H9 (cell line): ENCODE measurements at regions not wholly inside any gene's neighbourhood (a gene's known extent, or its start where the extent isn't known, plus 50 kb on each side); places are given as distances from the start of the nearest gene placed in this dataset.

Source experiments
- DNase-seq: peaks from one replicate; pipeline ENCODE4 v3.0.0-alpha.2; 2017
- H2AFZ ChIP-seq: one replicate; pipeline ENCODE4 v1.6.1; 2013; ENCODE audit warnings: mild to moderate bottlenecking, low read length, control low read depth, moderate library complexity
- H2AK5ac ChIP-seq: 2 replicates; pipeline ENCODE4 v1.6.1; 2013; ENCODE audit warnings: low read length, control low read depth, mixed read lengths; ENCODE audit not compliant: insufficient read length
- H2BK120ac ChIP-seq: one replicate; pipeline ENCODE4 v1.6.1; 2013; ENCODE audit warnings: low read depth, mild to moderate bottlenecking, low read length, control low read depth, inconsistent platforms; ENCODE audit not compliant: poor library complexity, severe bottlenecking
- H2BK12ac ChIP-seq: 2 replicates; pipeline ENCODE4 v1.6.1; 2013; ENCODE audit warnings: low read length, control low read depth, mixed read lengths, low read depth; ENCODE audit not compliant: insufficient read length
- H2BK15ac ChIP-seq: 2 replicates; pipeline ENCODE4 v1.6.1; 2013; ENCODE audit warnings: low read depth, low read length, control low read depth
- H2BK20ac ChIP-seq: one replicate; pipeline ENCODE4 v1.6.1; 2013; ENCODE audit warnings: low read depth, mild to moderate bottlenecking, low read length, control low read depth, inconsistent platforms; ENCODE audit not compliant: poor library complexity, severe bottlenecking
- H2BK5ac ChIP-seq: 2 replicates; pipeline ENCODE4 v1.6.1; 2013; ENCODE audit warnings: low read length, control low read depth, mixed read lengths; ENCODE audit not compliant: insufficient read length
- H3K14ac ChIP-seq: 2 replicates; pipeline ENCODE4 v1.6.1; 2013; ENCODE audit warnings: low read length, control low read depth; ENCODE audit not compliant: insufficient read depth
- H3K18ac ChIP-seq: 2 replicates; pipeline ENCODE4 v1.6.1; 2013; ENCODE audit warnings: low read depth, mild to moderate bottlenecking, mixed read lengths, low read length, control low read depth; ENCODE audit not compliant: insufficient read length
- H3K23ac ChIP-seq: 2 replicates; pipeline ENCODE4 v1.6.1; 2013; ENCODE audit warnings: low read length, control low read depth, mixed read lengths, low read depth; ENCODE audit not compliant: insufficient read length
- H3K23me2 ChIP-seq: 2 replicates; pipeline ENCODE4 v1.6.1; 2013; ENCODE audit warnings: low read depth, mild to moderate bottlenecking, mixed read lengths, low read length, control low read depth; ENCODE audit not compliant: insufficient read length, poor library complexity, severe bottlenecking
- H3K27ac ChIP-seq: 2 replicates; pipeline ENCODE4 v1.5.1; 2013; ENCODE audit warnings: low read length, control low read depth, mixed read lengths, low read depth; ENCODE audit not compliant: insufficient read length
- H3K27me3 ChIP-seq: 2 replicates; pipeline ENCODE4 v1.6.1; 2013; ENCODE audit warnings: low read length, control low read depth, inconsistent platforms; ENCODE audit not compliant: insufficient read depth
- H3K4ac ChIP-seq: 2 replicates; pipeline ENCODE4 v1.6.1; 2013; ENCODE audit warnings: low read depth, mild to moderate bottlenecking, control low read depth, inconsistent platforms, low read length, moderate library complexity
- H3K4me1 ChIP-seq: 2 replicates; pipeline ENCODE4 v1.6.1; 2013; ENCODE audit warnings: low read length, control low read depth, inconsistent platforms; ENCODE audit not compliant: insufficient read depth
- H3K4me2 ChIP-seq: 2 replicates; pipeline ENCODE4 v1.6.1; 2013; ENCODE audit warnings: low read length, control low read depth, mixed read lengths; ENCODE audit not compliant: insufficient read length, insufficient read depth
- H3K56ac ChIP-seq: 2 replicates; pipeline ENCODE4 v1.6.1; 2013; ENCODE audit warnings: low read depth, mild to moderate bottlenecking, mixed read lengths, low read length, control low read depth; ENCODE audit not compliant: insufficient read length
- H3K79me1 ChIP-seq: 2 replicates; pipeline ENCODE4 v1.6.1; 2013; ENCODE audit warnings: low read depth, mild to moderate bottlenecking, moderate library complexity, low read length, control low read depth, inconsistent platforms; ENCODE audit not compliant: insufficient read depth, poor library complexity, severe bottlenecking
- H3K79me2 ChIP-seq: 2 replicates; pipeline ENCODE4 v1.6.1; 2013; ENCODE audit warnings: low read length, control low read depth, inconsistent platforms; ENCODE audit not compliant: insufficient read depth
- H3K9ac ChIP-seq: 2 replicates; pipeline ENCODE4 v1.6.1; 2013; ENCODE audit warnings: low read length, control low read depth, mixed read lengths; ENCODE audit not compliant: insufficient read length; ENCODE audit errors: extremely low read depth
- H3K9me3 ChIP-seq: one replicate; pipeline ENCODE4 v1.6.1; 2013; ENCODE audit warnings: low read depth, low read length, inconsistent platforms; ENCODE audit not compliant: control insufficient read depth
- H3T11ph ChIP-seq: one replicate; pipeline ENCODE4 v1.6.1; 2013; ENCODE audit warnings: mild to moderate bottlenecking, low read length, control low read depth, inconsistent platforms
- H4K20me1 ChIP-seq: one replicate; pipeline ENCODE4 v1.6.1; 2013; ENCODE audit not compliant: control insufficient read depth, insufficient read length, insufficient read depth
- H4K5ac ChIP-seq: 2 replicates; pipeline ENCODE4 v1.6.1; 2013; ENCODE audit warnings: low read depth, mild to moderate bottlenecking, mixed read lengths, low read length, control low read depth; ENCODE audit not compliant: insufficient read length
- H4K8ac ChIP-seq: replicated peaks from 2 replicates; pipeline ENCODE4 v1.6.1; 2013; ENCODE audit warnings: low read length, control low read depth, mixed read lengths, low read depth; ENCODE audit not compliant: insufficient read length
- H4K91ac ChIP-seq: 2 replicates; pipeline ENCODE4 v1.6.1; 2013; ENCODE audit warnings: low read depth, mild to moderate bottlenecking, moderate library complexity, mixed read lengths, low read length, control low read depth; ENCODE audit not compliant: insufficient read length
- H3K27ac Mint-ChIP-seq, 3 experiments: 2 replicates in 2 of 3; 3 replicates in 1 of 3; pipeline ENCODE4 v1.8.0; 2020 to 2021; ENCODE audit warnings: mixed read lengths in 3 of 3, mild to moderate bottlenecking in 1 of 3, moderate library complexity in 1 of 3
- H3K27me3 Mint-ChIP-seq: 2 replicates; pipeline ENCODE4 v1.8.0; 2021; ENCODE audit warnings: low read depth, mild to moderate bottlenecking, moderate library complexity, mixed read lengths
- H3K36me3 Mint-ChIP-seq, 3 experiments: 2 replicates in 2 of 3; 3 replicates in 1 of 3; pipeline ENCODE4 v1.8.0; 2020 to 2021; ENCODE audit warnings: low read depth in 3 of 3, mixed read lengths in 3 of 3; ENCODE audit not compliant: insufficient read depth in 1 of 3
- H3K4me1 Mint-ChIP-seq, 2 experiments: 2 replicates each; pipeline ENCODE4 v1.8.0; 2020; ENCODE audit warnings: mixed read lengths in 2 of 2
- H3K4me3 Mint-ChIP-seq, 2 experiments: 2 replicates in 1 of 2; 3 replicates in 1 of 2; pipeline ENCODE4 v1.8.0; 2020 to 2021; ENCODE audit warnings: mild to moderate bottlenecking in 2 of 2, mixed read lengths in 2 of 2, moderate library complexity in 1 of 2
- H3K9me3 Mint-ChIP-seq, 2 experiments: 2 replicates in 1 of 2; 3 replicates in 1 of 2; pipeline ENCODE4 v1.8.0; 2020; ENCODE audit warnings: mild to moderate bottlenecking in 2 of 2, mixed read lengths in 2 of 2, moderate library complexity in 1 of 2
- TF ChIP-seq, protein P1 (sequence below): fragments of 200-600 bp; sonication (generic); conservative IDR thresholded peaks from 3 replicates; pipeline ENCODE4 v1.8.0; 2021; ENCODE audit warnings: antibody characterized with exemption, mild to moderate bottlenecking

DNA sequence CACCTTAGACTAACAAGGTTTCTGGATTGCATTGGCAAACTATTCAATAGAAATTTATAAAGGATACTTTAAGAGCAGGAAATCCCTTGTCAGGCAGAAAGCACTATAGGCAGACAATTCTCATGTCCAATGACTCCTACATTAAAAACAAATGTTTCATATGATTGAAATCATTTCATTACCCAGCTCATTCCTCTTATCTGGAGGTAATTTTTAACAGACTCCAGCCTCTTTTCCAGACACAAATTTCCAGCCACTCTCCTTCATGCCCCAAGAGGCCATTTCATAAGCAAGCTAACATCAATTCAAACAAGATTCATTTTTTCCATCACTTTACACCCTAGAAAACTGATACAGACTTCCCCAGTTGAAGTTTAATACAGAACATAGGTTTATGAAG is 495.1 kb upstream of the FRG1 start:
- H3K23ac ChIP-seq: no peak overlapping the region
- no peaks in the 10 kb centered on the region for H3K27me3 ChIP-seq
- H2BK15ac ChIP-seq: no peak overlapping the region
- no peak overlapping the region for H4K8ac ChIP-seq
- H2BK20ac ChIP-seq: no peak overlapping the region
- H4K20me1 ChIP-seq: no peaks in the 10 kb centered on the region
- H3K4ac ChIP-seq: no peak overlapping the region
- H2AFZ ChIP-seq: no peak overlapping the region
- TF ChIP-seq, protein P1, sequence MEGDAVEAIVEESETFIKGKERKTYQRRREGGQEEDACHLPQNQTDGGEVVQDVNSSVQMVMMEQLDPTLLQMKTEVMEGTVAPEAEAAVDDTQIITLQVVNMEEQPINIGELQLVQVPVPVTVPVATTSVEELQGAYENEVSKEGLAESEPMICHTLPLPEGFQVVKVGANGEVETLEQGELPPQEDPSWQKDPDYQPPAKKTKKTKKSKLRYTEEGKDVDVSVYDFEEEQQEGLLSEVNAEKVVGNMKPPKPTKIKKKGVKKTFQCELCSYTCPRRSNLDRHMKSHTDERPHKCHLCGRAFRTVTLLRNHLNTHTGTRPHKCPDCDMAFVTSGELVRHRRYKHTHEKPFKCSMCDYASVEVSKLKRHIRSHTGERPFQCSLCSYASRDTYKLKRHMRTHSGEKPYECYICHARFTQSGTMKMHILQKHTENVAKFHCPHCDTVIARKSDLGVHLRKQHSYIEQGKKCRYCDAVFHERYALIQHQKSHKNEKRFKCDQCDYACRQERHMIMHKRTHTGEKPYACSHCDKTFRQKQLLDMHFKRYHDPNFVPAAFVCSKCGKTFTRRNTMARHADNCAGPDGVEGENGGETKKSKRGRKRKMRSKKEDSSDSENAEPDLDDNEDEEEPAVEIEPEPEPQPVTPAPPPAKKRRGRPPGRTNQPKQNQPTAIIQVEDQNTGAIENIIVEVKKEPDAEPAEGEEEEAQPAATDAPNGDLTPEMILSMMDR: no peak
- no peak overlapping the region for H3K18ac ChIP-seq
- no peak overlapping the region for H4K91ac ChIP-seq
- H2BK120ac ChIP-seq: no peak overlapping the region
- no peak overlapping the region for H2BK12ac ChIP-seq
- no peak overlapping the region for H3K14ac ChIP-seq
- no peak overlapping the region for H3K27ac ChIP-seq
- no peak overlapping the region for H2AK5ac ChIP-seq
- no peak overlapping the region for H3K56ac ChIP-seq
- H3K9ac ChIP-seq: no peak overlapping the region
- Mint-ChIP-seq H3K9me3 (peaks cover 61 to 87% of the 10 kb centered on the region in 2 experiments), H3K36me3 (peaks cover 4 to 12% (median 9%) of the 10 kb centered on the region in 3 experiments; a peak in 6 of 7 replicates), H3K27me3 (no peaks in the 10 kb centered on the region; the same call in 1 of the 2 replicates), H3K4me3 (no peak overlapping the region), H3K4me1 (no peaks in the 10 kb centered on the region), H3K27ac (no peak overlapping the region)
- no peak overlapping the region for H4K5ac ChIP-seq
- H3K79me1 ChIP-seq: no peaks in the 10 kb centered on the region
- no peaks in the 10 kb centered on the region for H3K23me2 ChIP-seq
- no peaks in the 10 kb centered on the region for H3K4me1 ChIP-seq
- no peak for DNase-seq
- H3T11ph ChIP-seq: no peak overlapping the region
- H3K79me2 ChIP-seq: no peaks in the 10 kb centered on the region
- no peak overlapping the region for H3K4me2 ChIP-seq
- H2BK5ac ChIP-seq: no peak overlapping the region
- peaks cover 17% of the 10 kb centered on the region for H3K9me3 ChIP-seq
